Lung (tissue), 11 donors: ENCODE measurements at regions not wholly inside any gene's neighbourhood (a gene's known extent, or its start where the extent isn't known, plus 50 kb on each side); places are given as distances from the start of the nearest gene placed in this dataset.

Experiments
- ATAC-seq: fragments of 200-7000 bp; cut with Tn5 transposase; one replicate; pipeline ENCODE4 v1.9.1; 2020; ENCODE audit warnings: moderate number of reproducible peaks; ENCODE audit not compliant: insufficient read depth, low FRiP score
- DNase-seq, 3 donors: peaks; one replicate each; pipeline ENCODE4 v3.0.0-alpha.2; 2013 to 2017
- H3K27ac ChIP-seq, 2 donors: one replicate each; pipeline ENCODE4 v1.5.1; 2013; ENCODE audit warnings: mild to moderate bottlenecking in 2 of 2, moderate library complexity in 2 of 2, control low read depth in 1 of 2, inconsistent platforms in 1 of 2, low read depth in 1 of 2, low read length in 1 of 2
- H3K27me3 ChIP-seq, 3 donors: one replicate each; pipeline ENCODE4 v1.5.1; 2013; ENCODE audit warnings: low read length in 2 of 3; ENCODE audit not compliant: control insufficient read depth in 3 of 3, insufficient read depth in 3 of 3
- H3K36me3 ChIP-seq, 4 donors: one replicate each; pipeline ENCODE4 v1.5.1; 2013; ENCODE audit warnings: low read length in 4 of 4, mild to moderate bottlenecking in 1 of 4, moderate library complexity in 1 of 4; ENCODE audit not compliant: control insufficient read depth in 4 of 4, insufficient read depth in 4 of 4
- H3K4me1 ChIP-seq, 5 donors: one replicate each; pipeline ENCODE4 v1.5.1; 2013; ENCODE audit warnings: low read length in 5 of 5, mild to moderate bottlenecking in 2 of 5, moderate library complexity in 1 of 5; ENCODE audit not compliant: control insufficient read depth in 5 of 5, insufficient read depth in 5 of 5
- H3K4me3 ChIP-seq: one replicate; pipeline ENCODE4 v1.5.1; 2013; ENCODE audit warnings: mild to moderate bottlenecking, control low read depth, moderate library complexity
- H3K9ac ChIP-seq, 2 donors: one replicate each; pipeline ENCODE4 v1.5.1; 2013; ENCODE audit warnings: low read length in 2 of 2, control low read depth in 1 of 2; ENCODE audit not compliant: insufficient read depth in 1 of 2
- H3K9me3 ChIP-seq, 4 donors: one replicate each; pipeline ENCODE4 v1.5.1; 2013; ENCODE audit warnings: low read length in 3 of 4, mild to moderate bottlenecking in 1 of 4, moderate library complexity in 1 of 4; ENCODE audit not compliant: control insufficient read depth in 4 of 4, insufficient read depth in 3 of 4
- WGBS, 2 donors: extraction: QIAGEN DNeasy Blood & Tissue Kit; methylation state at CpG; one replicate each; pipeline ENCODE4 v1.1.7; 2013; 5-methylcytosine and 5-hydroxymethylcytosine counted together
- TF ChIP-seq, protein P1 (sequence below): IDR thresholded peaks from 2 replicates; pipeline ENCODE4 v1.5.1; 2012; ENCODE audit warnings: mild to moderate bottlenecking; ENCODE audit errors: control extremely low read depth, extremely low read depth
- donor health status: control.
- donor health status: control.
- donor health status: Bipolar disorder and iron deficiency.
- donor health status: healthy.
- donor health status: DM: yes; HTN: yes; CAD: no.

DNA sequence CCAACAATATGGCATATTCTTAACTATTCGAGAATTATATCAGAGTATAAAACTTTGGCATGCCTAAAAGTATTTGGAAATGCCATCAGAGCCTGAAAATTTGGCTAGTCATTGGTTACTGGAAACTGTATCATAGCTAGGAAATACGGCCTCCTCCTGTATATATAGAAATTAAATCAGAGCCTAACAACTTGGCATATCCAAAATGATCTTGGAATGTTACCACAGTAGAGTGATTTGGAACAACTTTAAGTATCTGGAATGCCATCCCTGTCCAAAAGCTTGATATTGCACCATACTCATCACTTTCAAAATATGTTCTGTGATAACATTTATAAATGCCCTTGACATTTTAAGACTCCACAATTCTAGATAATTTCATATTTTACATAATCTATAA lies 335.8 kb downstream of the SLITRK1 start:
- 74 to 82% methylated on average over 2 of the region's 2 CpGs for WGBS, 2 donors
- DNase-seq (no peak), ATAC-seq (no peak)
- Histone ChIP-seq H3K4me3 (no peak overlapping the region), H3K4me1 (no peaks in the 10 kb centered on the region), H3K27me3 (no peaks in the 10 kb centered on the region), H3K36me3 (no peaks in the 10 kb centered on the region), H3K9ac (no peak overlapping the region), H3K27ac (no peak overlapping the region), H3K9me3 (no peaks in the 10 kb centered on the region)
- TF ChIP-seq, protein P1, sequence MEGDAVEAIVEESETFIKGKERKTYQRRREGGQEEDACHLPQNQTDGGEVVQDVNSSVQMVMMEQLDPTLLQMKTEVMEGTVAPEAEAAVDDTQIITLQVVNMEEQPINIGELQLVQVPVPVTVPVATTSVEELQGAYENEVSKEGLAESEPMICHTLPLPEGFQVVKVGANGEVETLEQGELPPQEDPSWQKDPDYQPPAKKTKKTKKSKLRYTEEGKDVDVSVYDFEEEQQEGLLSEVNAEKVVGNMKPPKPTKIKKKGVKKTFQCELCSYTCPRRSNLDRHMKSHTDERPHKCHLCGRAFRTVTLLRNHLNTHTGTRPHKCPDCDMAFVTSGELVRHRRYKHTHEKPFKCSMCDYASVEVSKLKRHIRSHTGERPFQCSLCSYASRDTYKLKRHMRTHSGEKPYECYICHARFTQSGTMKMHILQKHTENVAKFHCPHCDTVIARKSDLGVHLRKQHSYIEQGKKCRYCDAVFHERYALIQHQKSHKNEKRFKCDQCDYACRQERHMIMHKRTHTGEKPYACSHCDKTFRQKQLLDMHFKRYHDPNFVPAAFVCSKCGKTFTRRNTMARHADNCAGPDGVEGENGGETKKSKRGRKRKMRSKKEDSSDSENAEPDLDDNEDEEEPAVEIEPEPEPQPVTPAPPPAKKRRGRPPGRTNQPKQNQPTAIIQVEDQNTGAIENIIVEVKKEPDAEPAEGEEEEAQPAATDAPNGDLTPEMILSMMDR = no peak

DNA sequence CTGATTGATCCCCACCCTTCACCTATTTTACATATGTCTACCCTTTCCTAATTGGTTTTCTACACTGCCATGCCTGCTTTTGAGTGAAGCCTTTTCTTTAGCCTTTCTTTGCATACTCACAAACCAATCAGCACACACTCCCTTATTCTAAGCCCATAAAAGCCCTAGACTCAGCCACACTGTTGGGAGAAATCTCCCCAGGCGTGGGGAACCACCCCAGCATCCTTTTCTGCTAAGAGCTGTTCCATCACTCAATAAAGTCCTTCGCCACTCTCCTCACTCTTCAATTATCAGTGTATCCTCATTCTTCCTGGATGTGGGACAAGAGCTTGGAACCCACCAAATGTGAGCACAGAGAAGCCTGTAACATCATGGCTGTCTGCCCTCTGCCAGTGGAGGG lies 343.6 kb downstream of the SLITRK1 start:
- Histone ChIP-seq H3K36me3 (no peaks in the 10 kb centered on the region), H3K4me3 (no peak overlapping the region), H3K4me1 (no peaks in the 10 kb centered on the region), H3K9me3 (peaks cover 0 to 7% (median 3%) of the 10 kb centered on the region in 4 donors), H3K27me3 (no peaks in the 10 kb centered on the region), H3K27ac (no peak overlapping the region), H3K9ac (no peak overlapping the region)
- DNase-seq (no peak), ATAC-seq (no peak)
- WGBS, 2 donors = 62 to 71% methylated on average over 2 of the region's 2 CpGs
- TF ChIP-seq, protein P1 = no peak

DNA sequence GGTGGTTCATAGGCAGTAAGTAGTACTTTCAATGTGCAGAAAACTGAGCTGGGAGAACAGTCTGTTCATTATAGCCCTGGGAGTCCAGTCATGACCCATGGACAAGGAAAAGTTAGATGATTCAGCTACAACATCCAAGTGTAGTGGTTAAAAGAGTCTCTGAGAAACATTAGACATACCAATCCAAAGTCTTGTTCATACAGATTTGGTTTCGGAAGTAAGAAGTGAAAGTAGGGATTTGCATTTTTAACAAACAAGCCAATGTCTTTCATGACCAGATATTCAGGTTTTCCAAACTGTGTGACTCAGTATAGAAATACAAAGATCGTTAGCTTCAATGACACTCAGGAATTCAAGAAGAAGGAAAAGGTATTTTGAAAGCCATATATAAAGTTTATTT lies 345.3 kb downstream of the SLITRK1 start:
- WGBS, 2 donors = 88 to 89% methylated on average over 2 of the region's 2 CpGs
- Histone ChIP-seq H3K27me3 (no peaks in the 10 kb centered on the region), H3K27ac (no peak overlapping the region), H3K9ac (no peak overlapping the region), H3K4me3 (no peak overlapping the region), H3K9me3 (peaks cover 0 to 7% (median 3%) of the 10 kb centered on the region in 4 donors), H3K4me1 (no peaks in the 10 kb centered on the region), H3K36me3 (no peaks in the 10 kb centered on the region)
- no peak for ATAC-seq
- DNase-seq = no peak
- TF ChIP-seq, protein P1 = no peak

DNA sequence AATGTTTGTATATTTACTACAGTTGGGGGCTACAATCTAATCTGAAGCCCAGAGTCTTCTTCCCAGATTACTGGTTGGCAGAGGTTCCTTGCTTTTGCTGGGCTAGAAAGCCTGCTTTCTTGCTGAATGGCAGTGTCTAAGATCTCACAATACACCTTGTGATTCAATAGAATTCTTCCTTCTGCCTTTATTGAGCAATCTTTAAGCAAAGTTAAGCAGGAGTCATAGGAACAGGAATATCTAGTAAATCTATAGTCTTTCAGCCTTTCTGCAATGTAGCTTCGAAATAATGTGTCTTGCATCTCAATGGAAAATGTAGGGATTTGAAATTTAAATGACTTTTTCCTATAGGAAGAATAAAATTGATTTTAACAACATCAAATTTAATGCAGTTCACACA lies 346.1 kb downstream of the SLITRK1 start:
- ATAC-seq = no peak

More for the DNA sequence above, 346.1 kb downstream of the SLITRK1 start:
- Histone ChIP-seq H3K9ac (no peak overlapping the region), H3K9me3 (peaks cover 0 to 7% (median 3%) of the 10 kb centered on the region in 4 donors), H3K4me1 (no peaks in the 10 kb centered on the region), H3K4me3 (no peak overlapping the region), H3K36me3 (no peaks in the 10 kb centered on the region), H3K27me3 (no peaks in the 10 kb centered on the region), H3K27ac (no peak overlapping the region)
- TF ChIP-seq, protein P1 = no peak
- 57 to 61% methylated on average over 1 of the region's 1 CpG for WGBS, 2 donors
- DNase-seq = no peak
